IMR-90 (cell line): ENCODE measurements at regions not wholly inside any gene's neighbourhood (a gene's known extent, or its start where the extent isn't known, plus 50 kb on each side); places are given as distances from the start of the nearest gene placed in this dataset.

Experiments
- ATAC-seq: fragments of 200-7000 bp; cut with Tn5 transposase; 2 replicates; pipeline ENCODE4 v1.9.1; 2020; ENCODE audit warnings: low read depth, mild to moderate bottlenecking, moderate library complexity
- BruUV-seq: library from RNA; stranded (reverse); fragments of 400-500 nt; replicated peaks from 2 replicates; lab custom pipeline; 2021; lab: Mats Ljungman, UMichigan
- CTCF ChIA-PET: fragments of 300-600 bp; formaldehyde crosslinking; extraction: SDS; loops from one replicate; lab custom pipeline; 2021; ENCODE audit warnings: antibody characterized with exemption; lab: Yijun Ruan, JAX
- POLR2A ChIA-PET: fragments of 300-600 bp; sonication (Branson Sonifier 250); formaldehyde crosslinking; loops from one replicate; lab custom pipeline; 2022; ENCODE audit warnings: antibody characterized with exemption; ENCODE audit not compliant: unreplicated experiment; lab: Charles Lee
- DNase-seq: peaks from one replicate; pipeline ENCODE4 v3.0.0; 2013
- H2AFZ ChIP-seq: replicated peaks from 2 replicates; pipeline ENCODE3; 2013; ENCODE audit warnings: low read length, mild to moderate bottlenecking; ENCODE audit not compliant: poor library complexity
- H2AK5ac ChIP-seq: 2 replicates; pipeline ENCODE4 v1.6.1; 2013; ENCODE audit warnings: low read depth, low read length, inconsistent platforms
- H2AK9ac ChIP-seq: replicated peaks from 2 replicates; pipeline ENCODE3; 2013; ENCODE audit warnings: mild to moderate bottlenecking, low read depth, low read length, moderate library complexity; ENCODE audit not compliant: poor library complexity
- H2BK120ac ChIP-seq: 2 replicates; pipeline ENCODE4 v1.6.1; 2013; ENCODE audit warnings: low read depth, low read length, inconsistent platforms
- H2BK15ac ChIP-seq: 3 replicates; pipeline ENCODE4 v1.6.1; 2013; ENCODE audit warnings: low read depth, low read length, inconsistent platforms
- H2BK20ac ChIP-seq: 2 replicates; pipeline ENCODE4 v1.6.1; 2013; ENCODE audit warnings: low read depth, mild to moderate bottlenecking, inconsistent platforms, low read length, moderate library complexity
- H2BK5ac ChIP-seq: 2 replicates; pipeline ENCODE4 v1.6.1; 2013; ENCODE audit warnings: mild to moderate bottlenecking, low read depth, low read length, inconsistent platforms; ENCODE audit not compliant: poor library complexity, severe bottlenecking
- H3K14ac ChIP-seq: replicated peaks from 2 replicates; pipeline ENCODE4 v1.6.1; 2013; ENCODE audit warnings: low read depth, low read length, inconsistent platforms
- H3K18ac ChIP-seq: 2 replicates; pipeline ENCODE4 v1.6.1; 2013; ENCODE audit warnings: low read depth, low read length, control low read depth
- H3K23ac ChIP-seq: 2 replicates; pipeline ENCODE4 v1.6.1; 2013; ENCODE audit warnings: low read depth, low read length, inconsistent platforms
- H3K27ac ChIP-seq: 2 replicates; pipeline ENCODE4 v1.5.1; 2013; ENCODE audit warnings: mild to moderate bottlenecking, control low read depth, low read length; ENCODE audit not compliant: insufficient read depth
- H3K27me3 ChIP-seq: 2 replicates; pipeline ENCODE4 v1.6.1; 2013; ENCODE audit warnings: low read length; ENCODE audit not compliant: control insufficient read depth, insufficient read depth
- H3K36me3 ChIP-seq: 2 replicates; pipeline ENCODE4 v1.6.1; 2013; ENCODE audit warnings: low read length, mixed read lengths; ENCODE audit not compliant: control insufficient read depth, insufficient read depth
- H3K4ac ChIP-seq: 2 replicates; pipeline ENCODE4 v1.6.1; 2013; ENCODE audit warnings: low read depth, low read length, inconsistent platforms
- H3K4me1 ChIP-seq: 2 replicates; pipeline ENCODE4 v1.6.1; 2013; ENCODE audit warnings: low read length, mixed read lengths; ENCODE audit not compliant: control insufficient read depth, insufficient read depth
- H3K4me2 ChIP-seq: 2 replicates; pipeline ENCODE4 v1.6.1; 2013; ENCODE audit warnings: low read depth, mild to moderate bottlenecking, control low read depth, low read length, moderate library complexity
- H3K4me3 ChIP-seq: 2 replicates; pipeline ENCODE4 v1.5.1; 2013; ENCODE audit warnings: low read depth, mild to moderate bottlenecking, control low read depth, low read length, moderate library complexity; ENCODE audit not compliant: insufficient read depth
- H3K56ac ChIP-seq: 2 replicates; pipeline ENCODE4 v1.6.1; 2013; ENCODE audit warnings: low read length, inconsistent platforms; ENCODE audit not compliant: insufficient read depth; ENCODE audit errors: extremely low read depth
- H3K79me1 ChIP-seq, 2 experiments: 2 replicates each; pipeline ENCODE4 v1.6.1; 2013; ENCODE audit warnings: low read length in 2 of 2, inconsistent platforms in 1 of 2, low read depth in 1 of 2
- H3K9ac ChIP-seq: 2 replicates; pipeline ENCODE4 v1.6.1; 2013; ENCODE audit warnings: low read depth, low read length, control low read depth
- H3K9me1 ChIP-seq: 2 replicates; pipeline ENCODE4 v1.6.1; 2013; ENCODE audit warnings: low read length, inconsistent platforms; ENCODE audit not compliant: insufficient read depth
- H3K9me3 ChIP-seq: 2 replicates; pipeline ENCODE4 v1.6.1; 2013; ENCODE audit warnings: low read length; ENCODE audit not compliant: control insufficient read depth, insufficient read depth
- H4K20me1 ChIP-seq: 2 replicates; pipeline ENCODE4 v1.6.1; 2013; ENCODE audit warnings: low read length, inconsistent platforms; ENCODE audit not compliant: insufficient read depth
- H4K5ac ChIP-seq: 2 replicates; pipeline ENCODE4 v1.6.1; 2013; ENCODE audit warnings: mild to moderate bottlenecking, low read depth, low read length, control low read depth
- H4K8ac ChIP-seq, 2 experiments: 2 replicates each; pipeline ENCODE4 v1.6.1; 2013; ENCODE audit warnings: low read depth in 2 of 2, low read length in 2 of 2, control low read depth in 1 of 2, inconsistent platforms in 1 of 2
- H4K91ac ChIP-seq: 2 replicates; pipeline ENCODE4 v1.6.1; 2013; ENCODE audit warnings: low read depth, low read length, inconsistent platforms; ENCODE audit not compliant: insufficient read depth
- BHLHE40 ChIP-seq: fragments of 150-350 bp; IDR thresholded peaks from 2 replicates; pipeline ENCODE4 v1.6.1; 2016; ENCODE audit warnings: mild to moderate bottlenecking, low read depth, low read length
- CEBPB ChIP-seq: IDR thresholded peaks from 2 replicates; pipeline ENCODE4 v1.6.1; 2012; ENCODE audit warnings: low read depth, low read length, improper control_type of control experiment
- CHD1 ChIP-seq: IDR thresholded peaks from 2 replicates; pipeline ENCODE4 v1.6.1; 2012; ENCODE audit warnings: low read depth, low read length, improper control_type of control experiment
- CTCF ChIP-seq: conservative IDR thresholded peaks from 2 replicates; pipeline ENCODE4 v1.5.1; 2012; ENCODE audit warnings: mild to moderate bottlenecking, low read depth, low read length, improper control_type of control experiment
- ELK1 ChIP-seq: fragments of 150-350 bp; IDR thresholded peaks from 2 replicates; pipeline ENCODE4 v1.6.1; 2016; ENCODE audit warnings: low read depth, mild to moderate bottlenecking, low read length, moderate library complexity, borderline replicate concordance
- FOS ChIP-seq: fragments of 150-350 bp; IDR thresholded peaks from 2 replicates; pipeline ENCODE4 v1.6.1; 2016; ENCODE audit warnings: low read depth, low read length
- MAFK ChIP-seq: IDR thresholded peaks from 2 replicates; pipeline ENCODE4 v1.6.1; 2012; ENCODE audit warnings: low read depth, low read length, improper control_type of control experiment
- MAZ ChIP-seq: IDR thresholded peaks from 2 replicates; pipeline ENCODE4 v1.6.1; 2012; ENCODE audit warnings: low read depth, mild to moderate bottlenecking, low read length, improper control_type of control experiment, moderate library complexity, borderline replicate concordance
- MXI1 ChIP-seq: IDR thresholded peaks from 2 replicates; pipeline ENCODE4 v1.6.1; 2012; ENCODE audit warnings: low read depth, mild to moderate bottlenecking, low read length, moderate library complexity, borderline replicate concordance
- NFE2L2 ChIP-seq: fragments of 150-350 bp; IDR thresholded peaks from 2 replicates; pipeline ENCODE4 v1.6.1; 2016; ENCODE audit warnings: low read depth, mild to moderate bottlenecking, low read length
- POLR2A ChIP-seq: IDR thresholded peaks from 2 replicates; pipeline ENCODE4 v1.6.1; 2012; ENCODE audit warnings: mild to moderate bottlenecking, low read depth, low read length
- RAD21 ChIP-seq: IDR thresholded peaks from 2 replicates; pipeline ENCODE4 v1.6.1; 2012; ENCODE audit warnings: low read length, improper control_type of control experiment
- RCOR1 ChIP-seq: IDR thresholded peaks from 2 replicates; pipeline ENCODE4 v1.6.1; 2012; ENCODE audit warnings: mild to moderate bottlenecking, low read length, improper control_type of control experiment; ENCODE audit not compliant: insufficient replicate concordance
- RFX5 ChIP-seq: IDR thresholded peaks from 2 replicates; pipeline ENCODE4 v1.8.0; 2012; ENCODE audit warnings: low read depth, mild to moderate bottlenecking, low read length, moderate library complexity
- SMC3 ChIP-seq: fragments of 150-350 bp; IDR thresholded peaks from 2 replicates; pipeline ENCODE4 v1.6.1; 2016; ENCODE audit warnings: low read depth, mild to moderate bottlenecking, antibody characterized with exemption, low read length, moderate library complexity
- USF2 ChIP-seq: fragments of 150-350 bp; IDR thresholded peaks from 2 replicates; pipeline ENCODE4 v1.6.1; 2017; ENCODE audit warnings: mild to moderate bottlenecking, antibody characterized with exemption, low read length, low read depth
- dilution Hi-C: fragments of 300-500 bp; cut with HindIII; formaldehyde crosslinking; loops from one replicate; pipeline ENCODE4 v1.14.3; 2018; ENCODE audit warnings: low sequenced_read_pairs; ENCODE audit not compliant: unreplicated experiment
- in situ Hi-C: fragments of 300-500 bp; cut with MboI; formaldehyde crosslinking; loops from 3 replicates; pipeline ENCODE4 v1.14.3; 2019; ENCODE audit warnings: low sequenced_read_pairs, inconsistent platforms, mixed read lengths
- intact Hi-C: fragments of 100-400 bp; cut with micrococcal nuclease; formaldehyde crosslinking; loops from 2 replicates; pipeline ENCODE4 v1.10.0; 2022

GRCh38 chr12:87758271-87758670, 270.9 kb downstream of the C12orf50 start:
- POLR2A ChIA-PET = interaction anchor here (0.5 to 0.6 kb wide), 2 partner anchors 18 to 199 kb away, joined by 3 to 7 read pairs; no protein-coding TSS in a partner anchor
- Histone ChIP-seq H3K9me3 (no peaks in the 10 kb centered on the region), H4K20me1 (no peaks in the 10 kb centered on the region), H3K27ac (no peak overlapping the region), H3K4ac (no peak overlapping the region), H2BK20ac (no peak overlapping the region), H3K4me3 (no peak overlapping the region), H3K79me1 (no peaks in the 10 kb centered on the region), H2BK15ac (no peak overlapping the region), H4K5ac (no peak overlapping the region), H3K23ac (no peak overlapping the region), H3K18ac (no peak overlapping the region), H3K9ac (no peak overlapping the region), H4K8ac (no peak overlapping the region), H4K91ac (no peak overlapping the region), H3K27me3 (no peaks in the 10 kb centered on the region), H3K14ac (no peak overlapping the region), H3K4me2 (no peak overlapping the region), H3K36me3 (no peaks in the 10 kb centered on the region), H2AFZ (no peak overlapping the region), H3K56ac (no peak overlapping the region), H3K9me1 (no peaks in the 10 kb centered on the region), H2BK120ac (no peak overlapping the region), H2BK5ac (peak overlapping the region; percentile 96), H3K4me1 (peaks cover 7% of the 10 kb centered on the region), H2AK5ac (no peak overlapping the region), H2AK9ac (no peak overlapping the region)
- in situ Hi-C loops (no loop called here), dilution Hi-C loops (no loop called here), intact Hi-C loops (no loop called here)
- no peak for ATAC-seq
- peak; percentile 50 for DNase-seq
- CTCF ChIA-PET = interaction anchor here (0.7 to 1.0 kb wide), 2 partner anchors 19 to 157 kb away, joined by 3 read pairs; no protein-coding TSS in a partner anchor
- TF ChIP-seq RCOR1 = no peak
- TF ChIP-seq BHLHE40 = no peak
- TF ChIP-seq CHD1 = no peak
- TF ChIP-seq MAFK = no peak
- TF ChIP-seq FOS = no peak
- no peak for TF ChIP-seq RAD21
- TF ChIP-seq CTCF = no peak
- no peak for TF ChIP-seq ELK1
- no peak for TF ChIP-seq NFE2L2
- no peak for TF ChIP-seq SMC3
- no peak for TF ChIP-seq USF2
- no peak for TF ChIP-seq CEBPB
- no peak for TF ChIP-seq POLR2A
- no peak for TF ChIP-seq RFX5
- no peak for TF ChIP-seq MXI1
- no peak for TF ChIP-seq MAZ
- no TSS peak for BruUV-seq
